ENCODE measurements at regions not wholly inside any gene's neighbourhood (a gene's known extent, or its start where the extent isn't known, plus 50 kb on each side); places are given as distances from the start of the nearest gene placed in this dataset.

DNA sequence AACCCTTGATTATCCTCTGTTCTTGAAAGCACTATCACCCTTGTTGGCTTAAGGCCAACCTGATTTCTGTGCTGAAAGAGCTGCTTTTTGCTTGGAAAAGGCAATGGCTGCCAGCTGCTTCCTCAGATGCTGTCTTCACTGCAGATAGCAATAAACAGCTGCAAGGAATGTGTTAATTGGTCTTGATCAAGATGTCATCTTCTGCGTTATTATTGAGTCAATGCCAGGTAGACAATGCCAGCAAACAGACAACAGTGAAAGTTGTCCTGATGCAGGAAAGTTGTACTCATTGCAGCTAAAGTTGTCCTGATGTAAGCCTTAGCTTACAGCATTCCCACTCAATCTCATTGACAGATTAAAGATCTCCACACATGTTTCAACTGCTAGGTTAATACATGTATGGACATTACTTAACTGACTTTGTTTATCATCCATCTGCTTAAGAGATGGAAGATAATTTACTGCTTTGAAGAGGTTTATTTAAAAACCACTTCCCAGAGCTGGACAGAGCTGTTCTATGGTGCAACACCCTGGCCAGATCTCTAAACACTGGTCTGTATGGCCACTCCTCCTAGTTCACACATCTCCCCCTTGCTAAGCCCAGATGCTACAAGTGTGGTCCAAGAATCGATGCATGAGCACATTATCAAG is 251.0 kb upstream of the MCTP2 start:
- H2BK20ac ChIP-seq (ENCODE audit: low read length): no peak overlapping the region; the same call in 1 of the 2 replicates
- H3K79me1 ChIP-seq (ENCODE audit: low read depth, low read length): no peaks in the 10 kb centered on the region
- whole genome bisulfite sequencing, 2 experiments (ENCODE audit: extremely low coverage in 1 of 2, insufficient coverage in 1 of 2, insufficient read length in 1 of 2, insufficient replicate concordance in 2 of 2, low coverage in 1 of 2, low lambda C conversion rate in 2 of 2, missing lambda C conversion rate in 1 of 2): 95% methylated on average over 2 of the region's 2 CpGs; no CpG with 5 or more reads in 1 of the 2 experiments
- FAIRE-seq (no peak), DNase-seq (ENCODE audit: low read depth in 1 of 2, low spot score in 2 of 2) (no peak)
- no peak overlapping the region for H2BK5ac ChIP-seq (ENCODE audit: low read depth, low read length)
- no peak overlapping the region for H2BK12ac ChIP-seq (ENCODE audit: low read depth, low read length)
- H3K36me3 ChIP-seq (ENCODE audit: control insufficient read depth in 2 of 4, insufficient read depth in 4 of 4, low read length in 3 of 4): no peaks in the 10 kb centered on the region
- H2AK5ac ChIP-seq (ENCODE audit: low read depth, low read length): no peak overlapping the region
- H2BK120ac ChIP-seq (replicated peaks; ENCODE audit: low read depth, low read length): no peak overlapping the region
- no peak overlapping the region for H3K27ac ChIP-seq (ENCODE audit: low read depth, low read length)
- ChIA-PET POLR2A (ENCODE audit: partially characterized antibody) (no interaction called here), CTCF (ENCODE audit: partially characterized antibody) (interaction anchor here (0.8 to 3.3 kb wide), 5 partner anchors 13 to 949 kb away, joined by 3 to 12 read pairs (median 3); no protein-coding TSS in a partner anchor)
- no peak overlapping the region for H3K4me2 ChIP-seq (ENCODE audit: insufficient read depth in 1 of 2, low read depth in 2 of 2, low read length in 2 of 2)
- TF ChIP-seq, protein P1, sequence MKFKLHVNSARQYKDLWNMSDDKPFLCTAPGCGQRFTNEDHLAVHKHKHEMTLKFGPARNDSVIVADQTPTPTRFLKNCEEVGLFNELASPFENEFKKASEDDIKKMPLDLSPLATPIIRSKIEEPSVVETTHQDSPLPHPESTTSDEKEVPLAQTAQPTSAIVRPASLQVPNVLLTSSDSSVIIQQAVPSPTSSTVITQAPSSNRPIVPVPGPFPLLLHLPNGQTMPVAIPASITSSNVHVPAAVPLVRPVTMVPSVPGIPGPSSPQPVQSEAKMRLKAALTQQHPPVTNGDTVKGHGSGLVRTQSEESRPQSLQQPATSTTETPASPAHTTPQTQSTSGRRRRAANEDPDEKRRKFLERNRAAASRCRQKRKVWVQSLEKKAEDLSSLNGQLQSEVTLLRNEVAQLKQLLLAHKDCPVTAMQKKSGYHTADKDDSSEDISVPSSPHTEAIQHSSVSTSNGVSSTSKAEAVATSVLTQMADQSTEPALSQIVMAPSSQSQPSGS (IDR thresholded peaks at IDR 0.05; ENCODE audit: low read length): no peak
- TF ChIP-seq CBX8 (IDR thresholded peaks at IDR 0.05; ENCODE audit: borderline replicate concordance, low read depth, low read length): no peak
- TF ChIP-seq RNF2 (IDR thresholded peaks at IDR 0.05; ENCODE audit: borderline replicate concordance, low read depth, low read length, missing control alignments, poor library complexity, severe bottlenecking): no peak
- no peak for TF ChIP-seq EGR1 (IDR thresholded peaks at IDR 0.05; ENCODE audit: borderline replicate concordance, low read depth, low read length)
- no peak for TF ChIP-seq EP300 (IDR thresholded peaks at IDR 0.05; ENCODE audit: borderline replicate concordance in 1 of 2, low read depth in 2 of 2, low read length in 2 of 2)
- TF ChIP-seq CHD1 (IDR thresholded peaks at IDR 0.05; ENCODE audit: low read depth, low read length): no peak
- no peak for TF ChIP-seq TAF7 (optimal IDR thresholded peaks at IDR 0.05; ENCODE audit: borderline replicate concordance, low read depth, low read length)
- no peak overlapping the region for H2AFZ ChIP-seq (ENCODE audit: low read length)
- H3K18ac ChIP-seq (ENCODE audit: extremely low read depth, low read length): no peak overlapping the region
- no peaks in the 10 kb centered on the region for H3K4me1 ChIP-seq (replicated peaks in 1 of 4; ENCODE audit: control insufficient read depth in 3 of 4, insufficient read depth in 4 of 4, low read length in 3 of 4)
- H3K79me2 ChIP-seq (ENCODE audit: control insufficient read depth in 1 of 2, insufficient read depth in 2 of 2, low read length in 2 of 2): no peaks in the 10 kb centered on the region
- no peak overlapping the region for H4K91ac ChIP-seq (replicated peaks; ENCODE audit: insufficient read length, low read length)
- no peak overlapping the region for H2BK15ac ChIP-seq (ENCODE audit: low read length)
- no peak overlapping the region for H3K14ac ChIP-seq (ENCODE audit: insufficient read length)
- no peaks in the 10 kb centered on the region for H3K9me3 ChIP-seq (ENCODE audit: insufficient read depth in 2 of 2, low read depth in 1 of 2, low read length in 1 of 2)
- H3K23me2 ChIP-seq (ENCODE audit: low read depth, low read length): no peaks in the 10 kb centered on the region
- no peaks in the 10 kb centered on the region for H3K27me3 ChIP-seq (replicated peaks in 1 of 4; ENCODE audit: control insufficient read depth in 3 of 4, extremely low read depth in 1 of 4, insufficient read depth in 3 of 4, low read length in 3 of 4)
- no peak overlapping the region; a peak in 1 of 7 replicates for H3K9ac ChIP-seq (replicated peaks in 1 of 4; ENCODE audit: extremely low read depth in 1 of 4, low read depth in 3 of 4, low read length in 3 of 4)
- no peak overlapping the region for H3K56ac ChIP-seq (replicated peaks; ENCODE audit: insufficient read length, low read depth, low read length)
- no peak overlapping the region for H3K23ac ChIP-seq (ENCODE audit: insufficient read length)
- H4K20me1 ChIP-seq (replicated peaks in 1 of 2; ENCODE audit: control insufficient read depth in 1 of 2, insufficient read depth in 2 of 2, low read length in 2 of 2): no peaks in the 10 kb centered on the region
- no peak overlapping the region for H3K4me3 ChIP-seq (ENCODE audit: extremely low read depth in 1 of 4, insufficient read depth in 2 of 4, low read depth in 3 of 4, low read length in 4 of 4)
- no peak overlapping the region for H4K5ac ChIP-seq (ENCODE audit: insufficient read length, low read depth, low read length)
- no peak overlapping the region for H4K8ac ChIP-seq (ENCODE audit: extremely low read depth, insufficient read depth, low read length)
- no peak overlapping the region for H3K4ac ChIP-seq (replicated peaks; ENCODE audit: insufficient read length, low read depth, low read length)

Data from H1 (cell line).